ENCODE measurements at regions not wholly inside any gene's neighbourhood (a gene's known extent, or its start where the extent isn't known, plus 50 kb on each side); places are given as distances from the start of the nearest gene placed in this dataset.

DNA sequence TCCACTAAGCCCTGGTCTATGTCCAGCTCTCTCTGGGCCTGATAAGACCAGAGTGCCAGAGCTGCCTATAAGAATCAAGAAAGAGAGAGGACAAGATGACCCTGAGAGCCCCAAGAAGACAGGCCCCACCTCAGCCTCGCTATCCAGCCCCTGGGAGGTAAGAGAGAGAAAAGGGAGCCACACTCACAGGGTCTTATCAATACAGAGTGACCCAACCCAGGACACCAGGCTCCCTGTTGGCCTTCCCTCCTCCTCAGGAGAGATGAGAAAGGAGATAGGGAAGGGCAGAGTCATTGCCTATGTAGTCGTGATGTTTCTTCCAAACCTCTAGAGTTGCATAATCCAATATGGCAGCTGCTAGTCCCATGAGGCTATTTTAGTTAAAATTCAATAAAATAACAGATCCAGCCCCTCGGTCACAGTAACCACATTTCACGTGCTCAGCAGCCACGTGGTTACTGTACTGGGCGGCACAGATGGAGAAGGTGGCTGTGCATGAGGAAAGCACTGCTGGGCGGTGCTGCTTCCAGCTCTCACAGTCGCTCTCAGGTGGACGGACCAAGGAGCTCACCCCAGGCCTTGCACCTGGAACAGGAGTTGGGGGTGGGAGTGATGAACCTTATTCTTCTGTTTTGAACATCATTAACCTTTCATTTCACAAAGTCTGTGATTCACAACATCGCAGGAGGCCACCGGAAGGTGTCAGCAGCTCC lies 525.8 kb downstream of the SHQ1 start:
- DNase-seq (ENCODE audit: low read depth), result no peak

DNA sequence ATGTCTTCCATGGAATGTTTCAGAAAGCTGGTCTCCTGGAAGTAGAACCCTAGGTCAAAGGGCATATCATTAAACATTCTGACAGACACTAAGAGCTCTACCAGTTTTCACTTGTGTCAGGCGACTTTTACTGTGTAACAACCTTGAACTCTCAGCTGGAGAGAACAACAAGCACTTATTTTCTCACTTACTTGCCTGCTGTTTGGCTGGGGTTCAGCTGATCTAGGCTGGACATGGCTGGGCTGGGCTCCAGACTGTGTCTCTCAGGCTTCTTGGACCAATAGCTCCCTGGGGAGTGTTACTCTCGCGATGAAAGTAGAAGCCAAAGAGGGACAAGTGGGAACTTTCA lies 527.3 kb downstream of the SHQ1 start:
- DNase-seq (ENCODE audit: low read depth), result no peak

DNA sequence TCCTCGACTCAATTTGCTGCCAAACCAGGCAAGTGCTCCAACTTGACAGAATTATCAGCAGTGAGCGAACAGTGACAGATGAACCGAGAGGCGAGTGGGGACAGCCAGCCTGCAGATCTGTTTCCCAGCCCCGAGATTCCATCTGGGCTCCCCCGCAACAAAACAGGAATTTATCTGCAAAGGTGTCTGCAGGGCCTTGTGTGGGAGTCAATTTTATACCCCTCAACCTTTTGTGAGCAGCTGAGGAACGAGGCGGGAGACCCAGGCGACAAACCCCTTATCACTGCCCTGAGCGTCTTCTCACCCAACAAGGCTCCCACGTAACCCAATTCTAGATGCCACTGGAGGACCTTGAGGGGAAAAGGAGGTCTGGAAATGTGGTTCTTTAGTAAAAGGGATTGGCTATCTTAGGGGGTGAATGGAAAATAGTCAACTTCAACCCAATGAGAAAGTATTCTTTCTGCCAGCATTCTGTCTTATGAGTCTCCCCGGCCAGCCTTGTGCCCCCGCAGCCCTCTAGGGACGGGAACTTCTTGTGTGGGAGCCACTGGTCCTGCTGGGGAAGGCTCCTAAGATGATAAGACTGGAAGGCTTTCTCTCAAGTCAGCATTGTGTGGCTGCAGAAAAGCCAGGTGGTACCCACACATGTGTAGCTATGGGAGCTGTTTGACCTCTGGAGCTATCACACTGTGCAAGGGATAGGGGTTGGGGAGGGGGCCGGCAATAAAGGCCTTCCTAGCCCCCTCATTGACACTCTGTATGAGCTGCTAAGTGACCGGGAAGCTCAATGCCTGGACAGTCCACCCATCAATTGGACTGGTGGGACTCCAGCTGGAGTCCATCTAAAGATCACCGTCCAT lies 527.9 kb downstream of the SHQ1 start:
- no peak for DNase-seq (ENCODE audit: low read depth)

DNA sequence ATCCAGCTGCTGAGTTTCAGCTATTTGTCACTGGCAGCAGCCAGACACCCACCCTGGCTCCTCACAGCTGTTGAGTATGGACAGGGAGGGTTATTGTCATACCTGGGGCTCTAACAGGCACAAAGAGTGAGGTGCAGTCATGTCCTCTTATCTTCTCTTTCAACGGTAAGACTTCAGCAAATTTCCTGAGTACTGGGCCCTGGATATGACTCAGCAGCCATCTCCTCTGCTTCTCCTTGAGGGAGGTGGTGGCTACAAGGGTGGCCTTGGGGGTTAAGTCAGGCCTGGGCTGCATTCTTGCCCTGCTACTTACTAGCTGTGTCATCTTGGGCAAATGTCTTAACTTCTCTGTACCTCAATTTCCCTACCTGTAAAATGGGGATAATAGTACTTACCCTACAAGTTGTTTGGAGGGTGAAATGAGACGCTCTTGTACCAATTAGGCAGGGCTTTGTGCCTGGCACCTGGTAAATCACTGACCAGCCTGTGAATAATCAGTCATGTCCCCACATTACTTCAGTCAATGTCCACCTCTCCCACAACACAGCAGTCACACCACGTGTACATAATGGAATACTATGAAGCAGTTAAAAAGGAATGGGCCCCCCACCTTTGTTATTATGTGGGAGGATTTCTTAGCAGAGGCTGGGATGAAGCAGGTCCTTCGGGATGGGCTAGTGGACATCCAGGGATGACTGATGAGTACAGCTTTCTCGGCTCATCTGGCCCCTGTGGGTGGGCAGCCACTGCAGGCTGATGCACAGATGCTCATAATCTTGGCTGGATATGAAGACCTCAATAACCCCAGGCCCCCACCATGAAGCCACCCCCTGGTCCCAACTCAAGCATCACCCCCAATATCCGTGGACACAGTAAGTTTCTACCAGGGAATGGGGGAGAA lies 528.8 kb downstream of the SHQ1 start:
- no peak for DNase-seq (ENCODE audit: low read depth)

DNA sequence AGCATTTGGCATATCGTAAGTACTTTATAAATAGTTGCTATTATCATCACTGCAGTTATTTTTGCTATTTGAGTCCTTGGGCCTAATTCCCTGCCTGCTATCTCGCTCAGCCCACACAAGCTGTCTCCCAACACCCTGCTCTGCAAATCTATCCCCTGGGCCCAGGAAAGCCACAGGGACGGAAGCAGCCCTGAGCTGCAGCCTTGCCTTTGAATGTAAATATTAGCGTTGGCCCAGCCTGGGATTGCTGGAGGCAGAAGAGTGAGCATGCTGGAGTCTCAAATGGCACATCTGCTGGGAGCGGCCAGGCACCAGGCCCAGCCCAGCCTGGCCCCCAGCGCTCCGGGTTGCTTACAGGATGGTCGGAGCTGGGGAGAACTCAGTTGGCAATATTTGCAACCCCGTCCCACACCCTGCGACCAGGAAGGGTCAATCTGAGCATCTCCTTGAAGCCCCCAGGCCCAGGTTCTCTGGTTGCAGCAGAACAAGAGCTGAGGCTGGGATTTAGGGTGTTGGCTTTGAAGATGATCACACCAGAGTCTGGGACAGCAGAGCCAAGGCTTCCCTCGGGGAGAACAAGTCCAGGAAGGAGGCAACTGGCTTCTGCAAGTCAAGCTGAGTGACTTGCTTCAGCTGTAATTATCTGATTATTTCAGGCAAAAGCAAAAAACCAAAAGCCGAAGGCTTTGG lies 529.6 kb downstream of the SHQ1 start:
- no peak for DNase-seq (ENCODE audit: low read depth)

DNA sequence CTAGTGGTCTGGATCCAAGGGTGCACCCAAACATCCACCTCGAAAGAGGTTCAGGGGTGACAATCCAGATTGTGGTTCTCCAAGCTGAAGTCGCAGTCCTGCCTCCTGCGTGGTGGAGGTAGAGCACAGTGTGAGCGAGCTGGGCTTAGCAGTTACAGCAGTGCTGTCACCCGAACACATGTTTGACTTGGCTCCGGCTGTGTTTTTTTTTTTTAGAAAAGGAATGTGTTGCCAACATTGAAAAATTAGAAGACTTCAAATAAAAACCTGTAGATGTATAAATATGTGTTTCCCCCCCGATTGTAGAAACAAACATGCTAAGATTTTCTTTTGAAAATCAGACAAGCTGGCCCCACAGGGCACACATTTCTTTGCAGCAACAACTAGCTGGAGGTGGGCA lies 530.8 kb downstream of the SHQ1 start:
- no peak for DNase-seq (ENCODE audit: low read depth)

DNA sequence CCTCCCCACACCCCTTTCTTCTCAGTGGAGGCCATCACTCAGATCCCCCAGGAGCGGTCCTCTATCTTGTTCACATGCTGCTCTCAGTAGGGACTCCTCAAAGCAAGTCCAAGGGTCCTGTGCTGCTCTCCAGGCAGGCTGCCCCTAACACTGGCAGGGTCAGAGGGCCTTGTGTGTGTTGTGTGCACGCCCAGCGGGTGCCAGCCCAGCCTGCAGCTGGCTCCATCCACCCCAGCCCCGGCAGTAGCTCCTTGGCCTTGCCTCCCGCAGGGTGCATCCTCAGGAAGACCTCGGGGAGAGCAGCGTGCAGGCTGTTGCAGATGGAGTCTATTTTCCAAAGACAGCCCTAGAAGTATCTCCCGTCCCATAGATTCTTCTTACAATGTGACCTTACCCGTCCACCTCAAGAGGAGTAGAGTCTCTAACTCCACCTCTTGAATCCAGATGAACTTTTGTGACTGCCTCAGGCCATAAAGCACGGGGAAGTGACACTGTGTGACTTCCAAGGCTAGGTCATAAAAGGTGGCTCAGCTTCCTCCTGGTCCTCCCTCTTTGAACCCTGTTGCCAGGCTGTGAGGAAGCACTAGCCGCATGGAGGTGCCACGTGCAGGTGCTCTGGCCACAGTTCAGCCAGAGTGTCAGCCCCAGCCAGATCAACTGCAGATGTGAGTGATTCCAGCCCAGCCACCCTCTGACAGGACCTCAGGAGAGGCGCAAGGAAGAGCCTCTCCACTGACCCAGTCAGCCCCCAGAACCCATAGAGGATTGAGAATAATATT lies 531.6 kb downstream of the SHQ1 start:
- DNase-seq (ENCODE audit: low read depth), result no peak

DNA sequence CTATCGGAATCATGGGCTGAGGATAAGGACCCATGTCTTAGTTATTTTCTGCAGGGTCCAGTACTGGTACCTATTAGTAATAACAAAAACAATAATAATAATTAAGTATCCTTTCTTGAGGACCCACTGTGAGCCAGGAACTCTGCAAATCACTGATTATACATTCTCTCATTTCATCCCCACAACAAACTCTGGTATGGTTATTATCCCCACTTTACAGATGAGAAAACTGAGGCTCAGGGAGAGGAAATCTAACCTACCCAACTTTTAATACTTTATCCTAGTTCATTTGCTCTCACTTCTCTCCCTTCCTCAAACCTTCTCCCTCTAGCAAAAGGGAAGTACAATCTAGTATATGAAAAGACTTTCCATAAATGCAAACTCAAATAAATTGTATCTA lies 528.4 kb upstream of the PROK2 start:
- no peak for DNase-seq (ENCODE audit: low read depth)

DNA sequence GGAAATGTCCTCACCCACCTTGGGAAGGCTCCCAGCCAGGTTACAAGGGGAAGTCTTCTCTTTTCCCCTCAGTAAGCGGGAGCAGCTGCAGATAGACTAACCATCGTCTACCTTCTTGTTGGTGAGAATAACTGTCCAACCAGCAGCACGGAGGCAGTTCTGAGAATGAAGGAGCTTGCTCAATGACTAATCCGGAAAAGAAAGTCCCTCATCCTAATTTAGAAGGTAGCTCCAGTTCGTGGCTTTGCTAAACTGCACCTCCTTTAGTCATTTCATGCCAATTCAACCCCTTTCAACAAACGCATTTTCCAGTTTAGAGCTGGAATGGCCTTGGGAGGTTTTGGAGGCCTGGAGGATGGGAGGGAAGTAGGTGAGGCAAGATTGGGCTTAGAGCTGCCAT lies 527.4 kb upstream of the PROK2 start:
- no peak for DNase-seq (ENCODE audit: low read depth)

DNA sequence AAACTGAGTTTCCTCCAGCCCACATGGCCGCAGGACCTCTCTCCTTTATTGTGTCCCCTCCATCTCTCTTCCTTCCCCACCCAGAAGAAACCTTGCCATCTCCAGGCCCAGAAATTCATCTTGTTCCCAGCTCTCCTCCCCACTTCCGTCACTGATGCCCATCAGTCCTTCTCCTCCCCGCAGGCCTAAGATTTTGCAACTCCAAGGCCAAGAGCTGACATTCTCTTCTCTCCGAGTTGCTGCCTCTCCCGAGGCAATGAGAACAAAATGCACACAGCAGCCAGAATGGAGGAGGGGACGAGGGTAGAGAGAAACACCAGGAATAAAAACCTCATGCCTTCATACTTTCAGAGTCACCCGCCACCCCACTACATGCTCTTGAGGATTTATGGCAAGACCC lies 526.5 kb upstream of the PROK2 start:
- DNase-seq (ENCODE audit: low read depth), result no peak

DNA sequence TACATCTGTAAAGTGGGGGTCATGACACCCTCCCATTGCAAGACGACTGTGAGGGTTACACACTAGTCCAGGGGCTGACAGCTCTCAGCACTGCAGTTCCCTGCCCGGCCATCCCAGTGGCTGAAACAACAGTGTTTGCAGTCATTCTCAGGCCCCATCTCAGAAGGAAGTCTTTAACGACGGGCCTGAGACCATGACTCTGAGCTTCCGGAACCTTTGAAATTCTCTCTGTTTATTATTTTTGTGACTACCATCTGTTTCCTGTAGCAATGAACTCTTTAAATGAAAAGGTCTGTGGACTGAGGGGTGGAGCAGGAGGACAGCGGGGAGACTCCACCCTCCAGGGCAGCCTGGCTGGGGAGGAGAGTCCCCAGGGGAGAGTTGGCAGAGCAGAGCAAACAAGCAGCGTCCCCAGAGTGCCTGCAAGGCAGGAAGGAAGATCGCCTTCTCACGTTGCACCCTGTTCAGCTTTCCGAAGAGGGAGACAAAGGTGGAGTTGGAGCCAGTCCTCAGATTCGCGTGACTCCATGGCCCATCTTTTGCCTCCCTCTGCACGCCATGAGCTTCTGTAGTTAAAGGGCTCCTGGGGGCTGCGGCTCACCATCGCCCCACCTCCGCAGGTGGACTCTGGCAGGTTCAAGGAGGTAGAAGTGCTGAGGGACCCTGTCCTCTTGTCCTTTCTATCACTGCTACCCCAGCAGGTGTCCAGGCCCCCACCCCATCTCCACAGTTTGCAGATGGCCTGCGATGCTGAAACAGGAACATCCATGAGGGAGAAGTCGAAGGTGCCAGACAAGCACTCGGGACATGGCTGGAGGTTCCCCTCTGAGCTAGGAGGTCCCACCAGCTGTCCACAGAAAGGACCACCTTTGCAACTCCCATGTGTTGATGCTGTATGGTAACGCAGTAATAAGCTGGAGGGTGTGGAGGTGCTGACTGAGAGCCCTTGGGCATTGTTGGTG lies 525.8 kb upstream of the PROK2 start:
- DNase-seq (ENCODE audit: low read depth), result no peak

DNA sequence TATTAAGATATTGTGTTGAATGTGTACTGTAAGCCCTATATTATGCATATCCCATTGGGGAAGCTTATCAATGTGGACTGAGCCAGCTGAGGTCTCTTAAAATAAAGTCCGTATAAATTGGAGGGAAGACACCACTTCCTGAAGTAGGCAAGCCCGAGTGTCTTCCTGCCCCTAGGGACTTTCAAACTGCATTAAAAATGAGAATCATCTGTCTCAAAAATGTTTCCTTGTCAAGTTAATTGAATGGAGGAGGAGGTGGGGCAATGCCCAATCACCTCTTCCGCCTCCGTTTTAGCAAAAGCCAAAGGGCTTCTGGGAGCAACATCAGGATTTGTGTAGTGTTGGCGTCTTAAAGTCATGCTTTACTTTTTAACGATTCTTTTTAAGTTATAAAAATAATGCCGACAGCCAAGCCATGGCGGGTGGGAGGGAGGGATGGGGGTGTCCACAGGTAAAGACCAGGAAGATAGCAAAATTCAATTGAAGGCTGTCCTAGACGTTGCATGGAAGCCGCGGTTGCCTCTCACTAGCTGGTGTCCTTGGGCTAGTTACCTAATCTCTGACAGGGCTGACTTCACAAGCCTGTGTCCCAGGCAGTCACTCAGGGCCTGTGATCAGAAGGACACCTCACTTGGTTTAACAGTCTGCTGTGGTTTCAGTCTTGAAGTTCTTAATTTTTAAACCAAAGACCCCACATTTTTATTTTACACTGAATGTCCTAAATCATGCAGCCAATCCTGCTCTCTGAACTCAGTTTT lies 524.9 kb upstream of the PROK2 start:
- DNase-seq (ENCODE audit: low read depth), result no peak

DNA sequence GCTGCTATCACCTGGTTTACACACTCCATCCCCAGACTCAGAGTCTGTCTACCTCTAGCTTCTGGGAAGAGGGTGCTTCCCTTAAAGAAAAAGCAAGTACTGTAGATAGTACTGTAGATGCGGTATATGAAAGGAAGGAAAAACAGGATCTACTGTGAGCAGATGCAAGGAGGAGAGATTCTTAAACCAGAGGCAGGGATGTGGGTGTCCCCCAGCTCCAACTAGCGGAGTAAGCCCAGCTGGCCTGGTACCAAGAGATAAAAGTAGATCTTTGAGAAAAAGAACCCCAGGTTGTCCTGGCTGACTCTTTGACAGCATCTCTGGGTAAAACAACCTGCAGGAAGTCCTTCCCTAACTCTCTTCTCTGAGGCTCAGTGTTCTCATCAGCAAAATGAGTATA lies 523.7 kb upstream of the PROK2 start:
- no peak for DNase-seq (ENCODE audit: low read depth)

DNA sequence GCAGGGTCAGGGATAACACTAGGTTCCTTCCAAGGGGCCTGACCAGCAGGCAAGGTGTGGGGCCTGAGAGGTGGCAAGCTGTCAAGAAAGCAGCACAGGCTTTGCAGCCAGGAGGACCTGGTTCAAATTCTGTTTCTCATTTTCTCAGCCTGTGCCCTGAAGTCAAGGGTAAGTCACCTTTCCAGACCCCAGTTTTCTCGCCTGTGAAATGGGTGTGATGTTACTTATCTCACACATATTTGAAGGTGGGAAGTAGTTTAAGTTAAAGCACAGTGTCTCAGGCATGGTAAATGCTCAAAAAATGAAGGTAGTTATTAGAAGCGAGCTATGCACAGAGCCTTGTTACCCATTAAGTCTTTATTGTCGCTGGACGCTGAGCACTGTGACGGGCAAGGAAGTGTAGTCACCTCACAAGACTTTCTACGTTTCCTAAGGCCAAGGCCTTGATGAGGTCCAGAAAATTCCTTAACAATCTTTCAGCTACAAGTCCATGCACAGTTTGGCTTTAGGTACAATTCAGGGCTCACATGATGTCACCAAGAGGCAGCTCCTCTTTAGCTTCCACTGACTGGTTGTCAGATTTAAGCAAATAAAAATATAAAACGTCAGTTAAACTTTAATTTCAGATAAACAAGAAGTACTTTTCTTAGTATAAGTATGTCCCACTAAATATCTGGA lies 522.6 kb upstream of the PROK2 start:
- no peak for DNase-seq (ENCODE audit: low read depth)

DNA sequence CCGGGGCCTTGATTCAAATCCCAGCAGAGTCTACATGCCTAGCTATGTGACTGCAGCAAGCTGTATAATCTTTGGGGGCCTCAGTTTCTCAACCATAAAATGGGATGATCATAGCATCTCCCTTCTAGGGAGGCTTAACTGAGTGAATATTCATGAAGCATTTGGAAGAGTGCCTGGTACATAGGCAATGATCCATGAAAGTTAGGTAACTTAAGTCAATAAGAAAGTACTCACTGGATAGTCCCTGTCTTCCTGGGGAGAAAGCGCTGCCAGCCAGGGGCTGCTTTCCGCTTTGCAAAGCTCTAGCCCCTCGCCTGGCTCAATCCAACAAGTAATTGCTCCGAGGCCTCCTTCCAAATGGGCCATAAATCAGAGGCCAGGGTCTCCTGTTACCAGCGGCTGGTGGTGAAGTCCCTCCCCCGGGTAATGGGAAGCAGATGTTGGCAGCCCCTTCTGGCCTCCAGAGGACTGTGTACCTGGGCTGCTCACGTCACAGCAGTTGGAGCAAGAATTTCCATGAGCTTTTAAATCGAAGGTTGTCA lies 521.9 kb upstream of the PROK2 start:
- DNase-seq (ENCODE audit: low read depth), result no peak

DNA sequence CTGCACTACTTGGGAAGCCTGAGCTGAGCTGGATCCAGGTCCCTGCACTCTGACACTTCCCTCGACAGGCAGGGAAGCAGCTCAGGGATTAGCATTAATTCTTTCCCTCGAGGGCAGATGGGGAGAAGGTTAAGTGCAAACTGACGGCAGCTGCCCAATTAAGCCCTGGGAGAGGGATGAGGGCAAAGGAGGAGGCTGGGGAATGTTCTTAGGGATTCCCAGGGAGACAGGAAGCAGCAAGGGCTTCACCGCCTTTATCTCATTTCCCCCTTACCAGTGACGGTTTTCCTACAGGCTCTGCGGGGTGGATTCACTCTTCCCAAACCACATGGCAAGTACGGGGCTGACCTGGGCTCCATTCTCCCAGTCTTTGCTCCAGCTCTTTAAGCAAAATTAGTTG lies 519.0 kb upstream of the PROK2 start:
- DNase-seq (ENCODE audit: low read depth), result no peak

DNA sequence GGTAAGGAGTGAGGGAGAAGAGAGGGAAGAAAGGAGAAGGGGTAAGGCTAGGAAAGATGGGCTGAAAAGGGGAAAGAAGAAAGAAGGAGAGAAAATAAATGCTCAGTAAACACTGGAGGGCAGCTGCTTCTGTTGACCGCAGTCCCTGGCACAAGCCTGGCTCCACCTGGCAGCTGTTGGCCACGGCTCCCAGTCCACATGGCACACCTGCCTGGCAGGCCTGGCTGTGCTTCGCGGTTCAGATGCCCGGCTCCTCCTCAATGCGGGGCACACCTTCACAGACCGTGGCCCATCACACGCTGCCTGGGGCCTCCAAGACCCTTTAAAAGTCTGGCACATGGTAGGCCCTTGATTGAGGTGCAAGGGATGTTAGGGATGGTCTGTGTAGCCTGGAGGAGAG lies 516.8 kb upstream of the PROK2 start:
- DNase-seq (ENCODE audit: low read depth), result no peak

DNA sequence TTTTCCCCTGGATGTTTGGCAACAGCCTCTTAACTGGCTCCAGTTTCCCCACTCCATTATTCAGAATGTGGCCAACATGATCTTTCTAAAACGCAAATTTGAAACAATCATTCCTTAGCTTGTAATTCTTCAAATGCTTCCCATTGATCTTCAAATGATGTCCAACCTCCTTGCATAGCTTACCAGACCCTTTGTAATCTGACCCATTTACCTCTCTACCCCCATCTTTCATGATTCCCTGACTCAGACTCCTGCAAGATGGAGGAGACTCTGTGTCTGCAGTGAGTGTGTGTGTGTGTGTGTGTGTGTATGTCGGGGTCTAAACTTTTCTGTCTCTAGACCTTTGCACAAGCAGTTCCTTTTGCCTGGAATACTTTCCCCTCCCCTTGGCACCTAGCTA lies 515.7 kb upstream of the PROK2 start:
- no peak for DNase-seq (ENCODE audit: low read depth)

DNA sequence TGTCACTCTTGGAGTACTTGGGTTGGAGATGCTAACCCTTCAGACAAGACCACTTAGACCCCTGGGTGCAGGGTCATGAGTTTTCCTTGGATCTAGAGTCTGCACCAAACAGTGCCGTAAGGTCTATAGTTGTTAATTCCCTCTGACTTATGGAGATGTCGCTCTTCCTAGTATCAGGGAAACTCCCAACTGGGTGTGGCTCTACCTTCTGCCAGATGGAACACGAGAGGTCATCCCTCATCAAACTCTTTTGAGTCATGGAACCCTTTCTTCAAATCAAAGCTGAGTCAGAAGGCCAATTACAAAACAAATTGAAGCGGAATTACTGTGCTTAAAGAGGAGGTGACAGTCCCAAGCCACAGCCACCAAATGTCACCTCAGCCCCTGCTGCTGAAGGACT lies 514.9 kb upstream of the PROK2 start:
- no peak for DNase-seq (ENCODE audit: low read depth)

Data from activated T-helper 9 cell treated with anti-CD3 and anti-CD28 coated beads, Interleukin-2, amount 50 U/mL, for 16 hours (primary cell).